Activated T-cell treated with anti-CD3 and anti-CD28 coated beads, Interleukin-2, amount 50 U/mL, for 48 hours (primary cell): ENCODE measurements at regions not wholly inside any gene's neighbourhood (a gene's known extent, or its start where the extent isn't known, plus 50 kb on each side); places are given as distances from the start of the nearest gene placed in this dataset.

Experiments
- DNase-seq, 2 experiments: peaks; one replicate each; pipeline ENCODE4 v3.0.0-alpha.2; 2020

DNA sequence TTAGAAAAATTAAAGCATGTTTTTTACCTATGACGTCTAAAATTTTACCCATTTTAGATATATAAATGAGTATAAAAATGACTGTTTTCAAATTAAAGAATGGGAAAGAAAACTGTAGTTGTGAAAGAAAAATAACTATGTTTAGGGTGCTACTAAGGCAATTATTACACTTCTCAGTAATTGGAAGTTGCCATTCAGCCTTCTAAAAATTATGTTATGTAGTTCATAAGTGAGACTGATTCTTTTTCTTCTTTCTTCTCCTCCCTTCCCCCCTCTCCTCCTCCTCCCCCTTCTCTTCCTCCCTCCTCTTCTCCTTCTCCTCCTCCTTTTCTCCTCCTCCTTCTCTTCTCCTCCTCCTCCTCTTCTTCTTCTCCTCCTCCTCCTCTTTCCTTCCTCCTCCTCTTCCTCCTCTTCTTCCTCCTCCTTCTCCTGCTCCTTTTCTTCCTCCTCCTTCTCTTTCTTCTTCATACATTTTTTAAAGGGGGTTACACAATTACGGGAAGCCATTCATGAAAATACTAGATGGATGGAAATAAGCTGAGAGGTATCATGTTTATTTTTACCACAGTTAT is 223.6 kb downstream of the CETN3 start:
- DNase-seq = no peak

DNA sequence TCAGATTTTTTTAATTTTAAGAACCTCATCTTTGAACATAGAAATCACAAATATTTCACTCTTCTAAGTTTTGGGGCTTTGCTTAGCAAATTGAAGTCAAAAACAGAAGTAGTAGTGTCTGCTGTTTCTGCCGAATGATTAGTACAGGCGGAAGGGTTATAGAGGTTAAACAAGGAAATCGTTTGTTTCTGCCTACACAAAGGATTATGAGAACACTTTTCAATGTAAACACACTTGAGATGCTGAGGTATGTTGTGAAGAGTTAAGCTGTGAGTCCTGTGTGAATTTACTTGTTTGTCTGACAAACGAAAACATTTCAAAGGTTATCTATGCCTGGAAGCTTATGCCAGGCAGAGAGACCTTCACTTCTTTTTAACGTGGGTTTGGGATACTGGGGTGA is 224.8 kb downstream of the CETN3 start:
- DNase-seq = no peak

DNA sequence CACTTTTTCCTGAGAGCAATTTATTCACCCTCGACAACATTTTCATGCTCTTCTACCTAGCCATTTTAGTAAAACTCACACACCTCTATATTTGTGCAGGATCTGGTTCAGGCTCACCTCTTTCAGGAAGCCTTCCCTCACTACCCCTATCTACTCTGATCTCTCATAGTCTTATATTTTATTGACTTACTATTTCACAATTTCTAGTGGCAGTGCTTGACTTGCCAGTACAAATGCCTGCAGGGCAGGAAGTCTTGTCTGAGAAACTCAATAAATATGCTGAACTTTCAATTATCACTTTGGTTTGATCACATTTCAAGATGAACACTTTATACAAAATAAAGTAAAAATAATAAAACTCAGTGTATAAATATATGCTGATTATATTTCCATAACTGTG is 226.8 kb downstream of the CETN3 start:
- DNase-seq = no peak

DNA sequence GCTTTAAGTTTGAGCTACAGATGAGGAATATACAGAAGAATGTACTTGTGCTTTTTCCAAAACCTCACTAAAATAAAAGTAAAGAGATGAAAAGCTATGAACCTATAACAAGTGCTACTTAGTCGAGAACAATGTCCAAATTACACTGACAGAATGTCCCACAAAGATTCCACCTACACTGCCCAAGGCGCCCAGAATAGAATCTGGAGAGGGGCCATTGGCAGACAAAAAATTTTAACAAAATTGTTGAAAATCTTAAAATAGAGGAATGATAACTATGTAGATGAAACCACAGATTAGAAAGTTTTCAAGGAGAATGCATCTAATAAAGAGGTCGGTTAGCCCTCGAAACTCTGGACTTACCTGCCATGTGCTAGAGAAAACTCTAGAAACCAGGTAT is 235.3 kb downstream of the CETN3 start:
- no peak for DNase-seq

DNA sequence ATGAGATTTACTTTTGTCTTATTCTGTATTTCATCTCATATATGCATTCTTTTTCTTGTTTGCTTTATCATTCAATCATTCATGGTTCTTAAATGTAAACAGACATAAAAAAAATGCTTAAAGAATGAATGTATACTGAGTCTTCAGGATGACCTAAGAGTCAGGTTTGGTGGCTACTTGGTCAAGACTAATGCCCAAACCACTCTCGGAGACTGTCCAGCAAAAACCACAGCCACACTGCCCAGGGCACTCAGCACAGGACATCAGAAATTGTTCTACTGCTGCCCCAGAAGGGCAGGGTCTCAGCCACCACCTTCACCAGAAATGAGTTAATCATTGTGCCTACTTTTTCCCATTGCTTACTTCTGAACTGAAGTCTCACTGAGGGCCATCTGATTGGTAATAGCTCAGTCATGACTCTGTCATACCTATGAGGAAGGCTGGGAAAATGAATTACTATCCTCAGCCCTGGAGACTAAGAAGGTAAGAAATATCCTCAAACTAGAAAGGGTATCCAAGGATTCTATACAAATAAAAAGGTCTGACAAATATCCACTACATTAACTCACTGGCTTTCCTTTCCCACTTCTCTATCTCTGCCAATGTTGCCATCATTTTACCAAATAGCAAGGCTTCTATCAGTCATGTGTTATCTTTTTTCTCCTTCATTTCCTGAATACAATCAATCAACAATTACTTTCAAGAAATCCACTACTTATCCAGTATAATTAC is 236.1 kb downstream of the CETN3 start:
- DNase-seq = no peak

DNA sequence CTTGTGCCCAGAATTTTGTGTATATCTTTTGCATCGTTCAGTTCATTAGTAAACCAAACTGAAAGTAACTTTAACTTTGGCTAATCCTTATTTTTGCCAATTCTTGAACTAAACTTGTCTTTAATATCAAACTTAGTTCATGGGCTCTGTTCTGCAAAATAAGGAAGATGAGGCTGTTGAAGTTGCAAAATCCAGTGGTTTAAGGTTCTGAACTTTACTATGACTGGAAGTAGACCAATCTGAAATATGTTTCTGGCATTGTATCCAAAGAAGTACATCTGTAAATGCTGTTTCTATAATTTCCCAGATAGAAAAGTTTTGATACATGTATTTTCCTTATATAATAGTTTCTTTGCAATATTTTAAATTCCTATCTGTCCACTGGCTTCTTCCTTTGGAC is 238.1 kb downstream of the CETN3 start:
- no peak for DNase-seq

DNA sequence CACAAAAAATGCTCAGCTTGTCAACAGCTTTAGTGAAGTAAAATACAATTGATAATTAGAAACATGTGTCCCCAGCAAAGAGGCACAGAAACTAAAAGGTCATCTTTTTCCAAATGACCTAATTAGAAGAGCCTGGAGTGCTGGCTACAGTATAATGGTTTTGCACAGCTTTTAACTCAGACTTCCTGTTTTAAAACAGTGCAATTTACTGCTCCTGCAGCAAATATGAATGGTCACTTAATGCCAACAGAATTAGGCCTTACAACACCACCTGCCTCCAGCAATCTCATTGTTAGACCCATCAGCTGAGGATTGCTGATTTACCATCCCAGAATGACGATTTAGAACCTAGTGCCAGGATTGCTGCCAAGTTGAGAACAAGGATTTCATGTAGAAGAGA is 239.3 kb downstream of the CETN3 start:
- DNase-seq = no peak

DNA sequence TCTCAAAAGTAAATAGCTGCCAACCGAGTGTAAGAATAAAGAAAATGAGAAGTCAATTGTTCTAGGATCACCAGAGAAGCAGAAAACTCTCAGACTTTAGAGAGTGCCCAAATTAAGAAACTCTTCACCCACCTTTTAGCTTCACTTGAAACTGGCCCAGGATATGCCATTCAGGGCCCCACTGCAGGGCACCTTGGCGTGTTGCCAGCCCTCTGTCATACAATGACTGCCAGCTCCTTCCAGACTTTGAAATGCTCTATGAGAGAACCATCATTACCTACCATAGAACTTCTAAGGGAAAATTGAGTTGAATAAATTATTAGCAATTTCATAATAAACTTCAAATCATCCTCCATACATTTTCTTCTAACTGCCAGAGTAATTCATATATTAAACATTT is 240.5 kb downstream of the CETN3 start:
- DNase-seq = no peak

DNA sequence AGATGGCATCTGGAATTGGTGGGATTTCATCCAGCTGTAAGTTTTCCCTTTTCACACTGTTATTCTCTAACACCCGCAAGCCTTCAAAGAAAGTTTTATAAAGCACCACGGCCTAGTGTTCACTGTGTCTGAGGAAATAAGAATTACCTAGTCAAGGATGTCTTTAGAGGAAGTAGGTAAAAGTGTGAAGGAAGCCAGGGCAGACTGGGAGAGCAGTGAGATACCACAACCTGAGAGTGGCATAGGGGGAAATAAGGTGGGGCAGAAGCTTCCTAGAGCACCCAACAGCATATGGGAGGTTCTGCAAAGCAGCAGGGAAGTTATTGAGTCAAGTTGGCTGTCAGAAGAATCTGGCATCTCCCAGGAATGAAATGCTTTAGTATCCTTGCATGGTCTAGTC is 241.2 kb downstream of the CETN3 start:
- DNase-seq = no peak

DNA sequence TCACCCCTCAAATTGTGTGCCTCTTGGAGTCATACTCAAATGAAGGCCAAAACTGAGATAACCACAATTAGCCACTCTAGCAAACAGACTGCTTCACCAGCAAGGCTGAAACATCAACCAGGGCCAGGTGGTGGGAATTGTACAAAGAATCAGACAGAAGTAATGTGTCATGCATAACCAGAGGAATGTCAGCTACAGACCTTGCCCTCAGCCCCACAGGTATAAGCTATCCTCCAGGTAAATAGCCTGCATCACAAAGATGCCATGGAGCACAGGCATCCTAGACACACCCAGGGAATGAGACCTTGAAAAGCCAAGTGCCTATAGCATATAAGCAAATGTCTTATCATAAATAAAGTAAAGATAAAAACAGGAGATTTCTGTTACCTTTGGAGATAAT is 242.7 kb downstream of the CETN3 start:
- DNase-seq = no peak

DNA sequence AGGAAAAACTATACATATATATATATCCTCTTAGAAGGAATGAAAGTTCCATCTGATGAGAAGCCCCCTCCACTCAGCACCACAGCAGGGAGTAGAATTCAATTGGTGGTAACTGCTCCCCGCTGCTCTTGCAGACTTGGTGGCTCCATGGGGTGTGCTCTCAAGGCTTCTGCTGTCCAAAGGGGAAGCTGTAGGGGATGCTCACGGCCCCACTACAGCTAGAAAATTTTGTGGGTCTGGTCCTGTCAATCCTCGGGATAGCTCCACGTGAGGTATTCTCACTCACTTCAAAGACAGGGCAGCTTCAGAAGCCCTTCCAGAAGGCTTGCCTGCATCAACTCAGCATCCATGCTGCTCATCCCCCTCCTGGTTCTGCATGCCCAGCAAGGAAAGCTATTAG is 247.2 kb downstream of the CETN3 start:
- DNase-seq = no peak

DNA sequence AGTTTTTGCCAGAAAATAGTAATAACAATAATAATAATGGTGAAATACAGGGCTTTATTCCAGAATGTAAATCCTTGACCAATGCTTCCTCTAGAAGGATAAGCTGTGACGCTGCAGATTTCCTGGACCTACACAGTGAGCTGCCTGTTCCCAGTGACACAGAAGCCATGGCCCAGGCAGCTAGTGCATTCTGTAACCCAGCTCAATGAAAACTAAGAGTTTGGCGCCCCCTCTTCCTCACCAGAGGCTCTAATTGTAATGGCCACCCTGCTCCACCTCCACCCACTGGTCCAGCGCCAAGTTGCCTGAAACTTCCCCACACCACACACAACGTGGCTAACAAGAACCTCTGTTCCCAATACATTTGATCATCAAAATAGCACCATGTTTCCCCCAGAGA is 248.1 kb downstream of the CETN3 start:
- DNase-seq = no peak

DNA sequence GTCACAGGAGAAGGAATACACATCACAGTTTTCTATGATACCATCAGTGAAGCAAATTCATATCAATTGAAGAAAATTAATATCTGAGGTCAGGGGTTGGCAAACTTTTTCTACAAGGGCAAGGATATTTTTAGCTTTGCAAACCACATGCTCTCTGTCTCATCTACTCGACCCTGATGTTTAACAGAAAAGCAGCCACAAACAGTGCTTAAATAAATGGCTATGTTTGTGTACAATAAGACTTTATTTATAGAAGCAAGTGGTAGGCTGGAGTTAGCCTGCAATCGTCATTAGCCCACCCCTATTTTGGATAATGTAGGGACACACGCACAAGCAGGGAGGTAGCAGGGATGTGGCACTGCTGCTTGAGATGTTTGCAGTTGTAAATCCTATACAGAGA is 251.4 kb downstream of the CETN3 start:
- DNase-seq = no peak

DNA sequence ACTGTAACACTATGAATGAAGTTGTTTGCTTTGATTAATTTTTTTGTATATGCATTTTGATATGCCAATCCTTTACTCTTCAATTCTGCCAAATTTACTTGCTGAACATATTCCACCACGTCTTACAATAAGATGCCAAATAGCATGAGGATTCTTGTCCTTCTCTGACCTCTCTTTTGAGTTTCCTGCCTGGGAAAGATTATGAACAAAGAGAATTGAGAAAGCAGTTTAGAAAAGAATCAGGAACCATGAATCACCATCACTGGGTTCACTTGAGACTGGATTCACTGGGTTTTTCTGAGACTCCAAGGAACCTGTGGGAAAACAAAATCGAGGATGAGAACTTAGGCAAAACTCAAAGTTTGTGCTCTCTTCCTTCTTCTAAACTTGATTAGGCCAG is 256.5 kb downstream of the CETN3 start:
- DNase-seq = no peak

DNA sequence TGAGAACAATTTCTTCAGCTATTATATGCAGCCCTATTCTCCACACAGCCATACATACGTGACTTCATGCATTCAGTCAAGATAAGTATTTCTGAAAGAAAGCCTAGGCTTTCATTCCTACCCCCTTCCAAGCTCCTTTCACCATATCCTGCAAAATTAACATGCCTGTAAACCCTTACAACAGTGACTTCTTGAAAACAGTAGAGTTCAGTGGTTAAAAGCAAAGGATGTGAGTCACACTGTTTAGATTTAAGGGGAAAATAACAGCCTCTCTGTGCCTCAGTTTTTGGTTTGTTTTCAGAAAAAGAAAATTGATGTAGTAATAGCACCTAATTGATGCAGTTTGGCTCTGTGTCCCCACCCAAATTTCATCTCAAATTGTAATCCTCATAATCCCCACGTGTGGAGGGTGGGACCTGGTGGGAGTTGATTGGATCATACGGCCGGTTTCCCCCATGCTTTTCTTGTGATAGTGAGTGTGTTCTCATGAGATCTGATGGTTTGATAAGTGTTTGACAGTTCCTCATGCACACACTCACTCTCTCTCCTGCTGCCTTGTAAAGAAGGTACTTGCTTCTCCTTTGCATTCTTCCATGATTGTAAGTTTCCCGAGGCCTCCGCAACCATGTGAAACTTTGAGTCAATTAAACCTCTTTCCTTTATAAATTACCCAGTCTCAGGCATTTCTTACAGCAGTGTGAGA is 264.8 kb downstream of the CETN3 start:
- no peak for DNase-seq

DNA sequence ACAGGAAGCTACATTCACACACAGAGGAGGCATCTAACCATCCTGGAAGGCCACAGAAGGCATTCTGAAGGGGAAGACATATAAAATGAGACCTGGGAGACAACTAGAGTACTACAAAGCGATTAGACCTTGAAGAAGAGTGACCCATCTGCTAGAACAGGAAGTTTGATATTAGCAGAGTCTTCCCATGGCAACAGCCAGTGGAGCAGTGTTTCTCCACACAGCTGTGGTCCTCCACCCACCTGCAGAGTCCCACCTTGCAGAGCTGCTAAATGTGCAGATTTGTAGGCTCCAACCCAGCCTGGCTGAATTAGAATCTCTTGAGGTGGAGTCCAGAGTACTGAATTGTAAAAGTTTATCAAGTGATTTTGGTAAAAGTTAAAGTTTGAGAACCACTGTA is 267.0 kb downstream of the CETN3 start:
- DNase-seq = no peak

DNA sequence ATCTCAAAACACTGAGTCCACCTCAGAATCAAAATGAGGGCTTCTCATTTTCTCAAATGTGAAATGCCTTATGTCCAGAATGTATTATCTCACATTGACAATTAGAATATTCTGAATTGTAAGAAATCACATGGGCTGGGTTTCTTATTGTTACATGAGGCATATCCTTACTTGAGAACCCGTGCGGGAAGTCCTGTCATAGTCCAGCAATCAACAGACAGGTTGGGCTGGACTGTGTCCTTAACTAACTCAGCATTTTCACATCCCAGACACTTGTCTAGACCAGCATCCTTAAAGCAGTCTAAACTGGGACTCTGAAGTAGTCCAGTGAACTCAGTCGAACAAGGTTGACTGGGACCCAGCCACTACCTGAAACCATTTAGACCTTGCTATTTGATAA is 267.6 kb downstream of the CETN3 start:
- DNase-seq = no peak

DNA sequence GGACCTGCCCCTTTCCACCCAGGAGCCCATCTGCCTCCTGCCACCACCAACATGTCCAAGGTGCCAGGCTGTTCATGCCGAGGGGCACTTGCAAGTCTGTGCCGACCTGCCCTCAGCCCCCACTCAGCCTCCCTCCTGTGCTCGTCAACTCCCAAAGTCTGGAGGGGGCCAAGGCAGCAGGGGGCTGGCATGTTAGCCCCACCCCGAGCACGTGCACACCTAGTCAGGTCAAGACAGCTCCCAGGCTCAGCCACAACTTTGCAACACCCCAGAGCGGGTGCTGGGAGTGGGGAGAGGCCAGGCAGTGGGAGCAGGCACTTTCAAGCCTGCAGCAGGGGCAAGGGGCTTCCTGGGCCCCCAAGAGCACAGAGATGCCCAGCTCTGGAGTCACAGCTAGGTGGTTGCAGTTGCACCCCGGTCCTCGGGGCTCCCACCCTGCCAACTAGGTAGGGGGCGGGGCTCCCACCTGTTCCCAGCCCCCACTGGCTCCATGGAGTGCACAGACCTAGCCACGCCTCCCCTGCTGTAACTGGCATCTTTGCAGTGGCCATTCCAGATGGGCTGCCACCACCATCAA is 272.5 kb downstream of the CETN3 start:
- DNase-seq = no peak

DNA sequence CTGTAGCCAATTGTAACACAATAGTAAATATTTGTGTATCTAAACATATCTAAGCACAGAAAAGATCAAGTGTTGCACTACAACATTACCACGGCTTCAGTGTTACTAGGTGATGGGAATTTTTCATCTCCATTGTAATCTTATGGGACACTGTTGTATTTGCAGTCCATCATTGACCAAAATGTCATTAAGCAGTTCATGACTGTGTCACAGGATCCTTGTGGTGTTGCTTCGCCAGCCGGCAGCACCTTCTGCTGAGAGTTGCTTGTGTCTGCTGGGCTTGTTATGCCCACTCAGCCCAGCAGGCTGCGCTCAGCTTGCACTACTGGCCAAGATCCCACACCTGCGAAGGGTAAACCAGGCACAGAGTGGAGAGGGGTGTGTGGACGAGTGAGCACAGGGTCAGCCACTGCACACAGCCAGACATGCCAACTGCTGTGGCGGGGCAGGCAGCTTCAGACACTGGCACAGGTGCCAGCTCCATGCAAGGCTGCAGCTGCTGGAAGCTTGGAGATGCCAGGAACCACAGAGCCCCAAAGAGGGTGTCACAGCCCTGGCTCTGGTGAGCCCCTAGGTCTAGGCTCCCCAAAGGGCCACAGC is 273.7 kb downstream of the CETN3 start:
- DNase-seq = no peak

DNA sequence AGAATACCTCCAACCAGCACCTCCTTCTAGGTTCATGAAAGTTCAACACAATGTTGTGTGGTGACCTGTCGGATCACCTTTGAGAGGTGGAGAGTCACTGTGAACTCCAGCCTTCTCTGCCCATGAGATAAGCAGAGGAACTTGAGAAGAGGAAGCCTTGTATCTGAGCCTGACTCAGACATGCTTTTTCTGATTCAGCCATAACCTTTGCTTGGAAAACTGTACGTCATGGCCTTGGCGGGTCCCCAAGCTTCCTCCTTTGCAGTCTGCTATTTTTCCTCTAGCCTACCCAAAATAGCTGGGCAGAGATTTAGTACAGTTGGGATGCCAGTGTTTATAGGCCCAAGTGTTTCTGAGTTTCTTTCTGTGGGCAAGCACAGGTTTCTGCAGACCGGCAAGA is 274.7 kb downstream of the CETN3 start:
- no peak for DNase-seq

DNA sequence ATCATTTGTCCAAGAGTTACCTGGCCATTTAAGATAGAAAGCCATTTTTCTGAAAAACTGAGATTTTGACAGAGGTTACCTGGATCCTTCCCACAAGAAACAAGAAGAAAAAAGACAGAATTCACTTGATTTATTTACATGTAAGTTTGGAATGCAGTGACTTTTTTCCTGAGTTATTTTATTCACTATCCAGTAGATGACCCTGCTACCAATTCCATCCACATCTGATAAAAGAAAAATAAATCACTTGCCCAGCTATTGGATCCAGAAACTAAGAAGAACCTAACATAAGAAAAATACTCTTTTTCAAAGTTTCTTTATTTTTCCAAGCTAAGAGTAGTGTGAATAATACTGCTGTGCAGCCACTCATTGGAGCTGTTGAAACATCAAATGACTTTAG is 275.2 kb downstream of the CETN3 start:
- DNase-seq = no peak

DNA sequence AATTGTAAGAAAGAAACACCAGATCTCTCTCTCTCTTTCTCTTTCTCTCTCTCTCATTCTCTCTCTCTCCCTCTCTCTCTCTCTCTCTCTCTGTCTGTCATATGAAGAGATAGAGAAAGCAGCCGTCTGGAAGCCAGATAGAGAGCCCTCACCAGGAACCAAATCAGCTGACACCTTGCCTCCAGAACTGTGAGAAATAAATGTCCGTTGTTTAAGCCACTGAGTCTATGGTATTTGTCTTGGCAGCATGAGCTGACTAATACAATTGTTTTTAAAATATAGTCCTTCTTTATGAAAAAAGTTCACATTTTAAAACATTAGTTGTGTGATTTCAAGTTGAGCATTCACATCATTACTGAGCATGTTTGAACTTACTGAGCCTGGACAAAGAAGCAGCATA is 275.6 kb downstream of the CETN3 start:
- no peak for DNase-seq

DNA sequence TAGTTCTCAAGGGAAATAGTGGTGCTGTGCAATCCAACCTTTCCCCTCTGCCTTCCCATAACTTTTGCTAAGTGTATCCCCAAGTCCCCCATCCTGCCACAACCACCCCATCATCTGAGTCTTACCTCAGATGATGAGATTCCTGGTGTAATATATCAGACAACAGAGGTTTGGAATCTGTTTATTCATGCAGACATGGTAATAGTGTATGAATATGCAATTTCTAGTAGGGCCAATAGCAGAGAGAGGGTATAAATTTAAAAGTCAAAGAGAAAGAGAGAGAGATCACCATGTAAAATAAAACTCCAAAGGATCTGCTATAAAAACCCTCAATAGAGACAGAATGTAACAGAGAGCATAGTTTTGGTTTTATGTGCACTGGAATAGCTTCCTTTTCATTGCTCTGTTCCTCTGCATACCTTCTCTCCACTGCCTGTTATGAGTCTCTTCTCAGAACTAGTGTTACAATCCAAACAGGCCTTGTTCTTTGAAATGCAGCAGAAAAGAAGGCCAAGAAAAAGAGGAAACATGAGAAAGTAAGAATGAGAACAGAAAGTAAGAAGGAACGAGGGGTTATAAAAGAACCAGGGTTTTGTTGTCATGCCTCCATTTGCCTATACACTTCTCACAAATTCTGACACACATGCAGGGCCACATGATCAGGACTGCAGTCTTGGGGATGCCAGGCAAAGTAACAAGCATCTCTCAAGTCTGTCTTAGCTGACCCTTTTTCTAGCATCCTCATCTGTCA is 278.0 kb downstream of the CETN3 start:
- no peak for DNase-seq
